IMR-90 (cell line): ENCODE measurements at regions not wholly inside any gene's neighbourhood (a gene's known extent, or its start where the extent isn't known, plus 50 kb on each side); places are given as distances from the start of the nearest gene placed in this dataset.

ENCODE experiments used
- ATAC-seq: fragments of 200-7000 bp; cut with Tn5 transposase; 2 replicates; pipeline ENCODE4 v1.9.1; 2020; ENCODE audit warnings: low read depth, mild to moderate bottlenecking, moderate library complexity
- BruUV-seq: library from RNA; stranded (reverse); fragments of 400-500 nt; replicated peaks from 2 replicates; lab custom pipeline; 2021; lab: Mats Ljungman, UMichigan
- CTCF ChIA-PET: fragments of 300-600 bp; formaldehyde crosslinking; extraction: SDS; loops from one replicate; lab custom pipeline; 2021; ENCODE audit warnings: antibody characterized with exemption; lab: Yijun Ruan, JAX
- POLR2A ChIA-PET: fragments of 300-600 bp; sonication (Branson Sonifier 250); formaldehyde crosslinking; loops from one replicate; lab custom pipeline; 2022; ENCODE audit warnings: antibody characterized with exemption; ENCODE audit not compliant: unreplicated experiment; lab: Charles Lee
- DNase-seq: peaks from one replicate; pipeline ENCODE4 v3.0.0; 2013
- H2AFZ ChIP-seq: replicated peaks from 2 replicates; pipeline ENCODE3; 2013; ENCODE audit warnings: low read length, mild to moderate bottlenecking; ENCODE audit not compliant: poor library complexity
- H2AK5ac ChIP-seq: 2 replicates; pipeline ENCODE4 v1.6.1; 2013; ENCODE audit warnings: low read depth, low read length, inconsistent platforms
- H2AK9ac ChIP-seq: replicated peaks from 2 replicates; pipeline ENCODE3; 2013; ENCODE audit warnings: mild to moderate bottlenecking, low read depth, low read length, moderate library complexity; ENCODE audit not compliant: poor library complexity
- H2BK120ac ChIP-seq: 2 replicates; pipeline ENCODE4 v1.6.1; 2013; ENCODE audit warnings: low read depth, low read length, inconsistent platforms
- H2BK15ac ChIP-seq: 3 replicates; pipeline ENCODE4 v1.6.1; 2013; ENCODE audit warnings: low read depth, low read length, inconsistent platforms
- H2BK20ac ChIP-seq: 2 replicates; pipeline ENCODE4 v1.6.1; 2013; ENCODE audit warnings: low read depth, mild to moderate bottlenecking, inconsistent platforms, low read length, moderate library complexity
- H2BK5ac ChIP-seq: 2 replicates; pipeline ENCODE4 v1.6.1; 2013; ENCODE audit warnings: mild to moderate bottlenecking, low read depth, low read length, inconsistent platforms; ENCODE audit not compliant: poor library complexity, severe bottlenecking
- H3K14ac ChIP-seq: replicated peaks from 2 replicates; pipeline ENCODE4 v1.6.1; 2013; ENCODE audit warnings: low read depth, low read length, inconsistent platforms
- H3K18ac ChIP-seq: 2 replicates; pipeline ENCODE4 v1.6.1; 2013; ENCODE audit warnings: low read depth, low read length, control low read depth
- H3K23ac ChIP-seq: 2 replicates; pipeline ENCODE4 v1.6.1; 2013; ENCODE audit warnings: low read depth, low read length, inconsistent platforms
- H3K27ac ChIP-seq: 2 replicates; pipeline ENCODE4 v1.5.1; 2013; ENCODE audit warnings: mild to moderate bottlenecking, control low read depth, low read length; ENCODE audit not compliant: insufficient read depth
- H3K27me3 ChIP-seq: 2 replicates; pipeline ENCODE4 v1.6.1; 2013; ENCODE audit warnings: low read length; ENCODE audit not compliant: control insufficient read depth, insufficient read depth
- H3K36me3 ChIP-seq: 2 replicates; pipeline ENCODE4 v1.6.1; 2013; ENCODE audit warnings: low read length, mixed read lengths; ENCODE audit not compliant: control insufficient read depth, insufficient read depth
- H3K4ac ChIP-seq: 2 replicates; pipeline ENCODE4 v1.6.1; 2013; ENCODE audit warnings: low read depth, low read length, inconsistent platforms
- H3K4me1 ChIP-seq: 2 replicates; pipeline ENCODE4 v1.6.1; 2013; ENCODE audit warnings: low read length, mixed read lengths; ENCODE audit not compliant: control insufficient read depth, insufficient read depth
- H3K4me2 ChIP-seq: 2 replicates; pipeline ENCODE4 v1.6.1; 2013; ENCODE audit warnings: low read depth, mild to moderate bottlenecking, control low read depth, low read length, moderate library complexity
- H3K4me3 ChIP-seq: 2 replicates; pipeline ENCODE4 v1.5.1; 2013; ENCODE audit warnings: low read depth, mild to moderate bottlenecking, control low read depth, low read length, moderate library complexity; ENCODE audit not compliant: insufficient read depth
- H3K56ac ChIP-seq: 2 replicates; pipeline ENCODE4 v1.6.1; 2013; ENCODE audit warnings: low read length, inconsistent platforms; ENCODE audit not compliant: insufficient read depth; ENCODE audit errors: extremely low read depth
- H3K79me1 ChIP-seq, 2 experiments: 2 replicates each; pipeline ENCODE4 v1.6.1; 2013; ENCODE audit warnings: low read length in 2 of 2, inconsistent platforms in 1 of 2, low read depth in 1 of 2
- H3K9ac ChIP-seq: 2 replicates; pipeline ENCODE4 v1.6.1; 2013; ENCODE audit warnings: low read depth, low read length, control low read depth
- H3K9me1 ChIP-seq: 2 replicates; pipeline ENCODE4 v1.6.1; 2013; ENCODE audit warnings: low read length, inconsistent platforms; ENCODE audit not compliant: insufficient read depth
- H3K9me3 ChIP-seq: 2 replicates; pipeline ENCODE4 v1.6.1; 2013; ENCODE audit warnings: low read length; ENCODE audit not compliant: control insufficient read depth, insufficient read depth
- H4K20me1 ChIP-seq: 2 replicates; pipeline ENCODE4 v1.6.1; 2013; ENCODE audit warnings: low read length, inconsistent platforms; ENCODE audit not compliant: insufficient read depth
- H4K5ac ChIP-seq: 2 replicates; pipeline ENCODE4 v1.6.1; 2013; ENCODE audit warnings: mild to moderate bottlenecking, low read depth, low read length, control low read depth
- H4K8ac ChIP-seq, 2 experiments: 2 replicates each; pipeline ENCODE4 v1.6.1; 2013; ENCODE audit warnings: low read depth in 2 of 2, low read length in 2 of 2, control low read depth in 1 of 2, inconsistent platforms in 1 of 2
- H4K91ac ChIP-seq: 2 replicates; pipeline ENCODE4 v1.6.1; 2013; ENCODE audit warnings: low read depth, low read length, inconsistent platforms; ENCODE audit not compliant: insufficient read depth
- FOS ChIP-seq: fragments of 150-350 bp; IDR thresholded peaks from 2 replicates; pipeline ENCODE4 v1.6.1; 2016; ENCODE audit warnings: low read depth, low read length
- MAFK ChIP-seq: IDR thresholded peaks from 2 replicates; pipeline ENCODE4 v1.6.1; 2012; ENCODE audit warnings: low read depth, low read length, improper control_type of control experiment
- RAD21 ChIP-seq: IDR thresholded peaks from 2 replicates; pipeline ENCODE4 v1.6.1; 2012; ENCODE audit warnings: low read length, improper control_type of control experiment
- RFX5 ChIP-seq: IDR thresholded peaks from 2 replicates; pipeline ENCODE4 v1.8.0; 2012; ENCODE audit warnings: low read depth, mild to moderate bottlenecking, low read length, moderate library complexity
- SMC3 ChIP-seq: fragments of 150-350 bp; IDR thresholded peaks from 2 replicates; pipeline ENCODE4 v1.6.1; 2016; ENCODE audit warnings: low read depth, mild to moderate bottlenecking, antibody characterized with exemption, low read length, moderate library complexity
- WGBS, 2 experiments: methylation state at CpG; one replicate each; pipeline versions ENCODE4 v1.1.5 to v1.1.7; 2013; ENCODE audit warnings: missing lambda C conversion rate in 2 of 2; ENCODE audit not compliant: insufficient read length in 1 of 2; ENCODE audit errors: extremely low coverage in 2 of 2; 5-methylcytosine and 5-hydroxymethylcytosine counted together
- dilution Hi-C: fragments of 300-500 bp; cut with HindIII; formaldehyde crosslinking; loops from one replicate; pipeline ENCODE4 v1.14.3; 2018; ENCODE audit warnings: low sequenced_read_pairs; ENCODE audit not compliant: unreplicated experiment
- in situ Hi-C: fragments of 300-500 bp; cut with MboI; formaldehyde crosslinking; loops from 3 replicates; pipeline ENCODE4 v1.14.3; 2019; ENCODE audit warnings: low sequenced_read_pairs, inconsistent platforms, mixed read lengths
- intact Hi-C: fragments of 100-400 bp; cut with micrococcal nuclease; formaldehyde crosslinking; loops from 2 replicates; pipeline ENCODE4 v1.10.0; 2022
- TF ChIP-seq, protein P1 (sequence below): fragments of 150-350 bp; IDR thresholded peaks from 2 replicates; pipeline ENCODE4 v1.6.1; 2017; ENCODE audit warnings: mild to moderate bottlenecking, antibody characterized with exemption, low read length, low read depth

- H2AFZ ChIP-seq, result no peak overlapping the region
- intact Hi-C loops (no loop called here), dilution Hi-C loops (no loop called here)
These were observed 290.1 kb upstream of the PCDH7 start for GRCh38 chr4:30429813-30430761.

More at GRCh38 chr4:30429813-30430761, 290.1 kb upstream of the PCDH7 start:
- Histone ChIP-seq H3K4me1 (no peaks in the 10 kb centered on the region), H3K4me2 (no peak overlapping the region), H3K79me1 (no peaks in the 10 kb centered on the region), H3K36me3 (no peaks in the 10 kb centered on the region), H2BK120ac (no peak overlapping the region), H3K23ac (no peak overlapping the region), H3K14ac (no peak overlapping the region), H2AK9ac (no peak overlapping the region), H4K20me1 (no peaks in the 10 kb centered on the region), H4K5ac (no peak overlapping the region), H3K56ac (no peak overlapping the region), H3K4me3 (no peak overlapping the region), H4K8ac (no peak overlapping the region), H3K9me1 (no peaks in the 10 kb centered on the region), H2BK15ac (no peak overlapping the region), H2AK5ac (no peak overlapping the region), H3K4ac (no peak overlapping the region), H3K9ac (no peak overlapping the region), H3K9me3 (0 out of 2 replicates have a peak, but pooled peaks cover 2% of the 10 kb centered on the region), H2BK20ac (no peak overlapping the region), H3K18ac (no peak overlapping the region), H3K27me3 (no peaks in the 10 kb centered on the region), H4K91ac (no peak overlapping the region), H2BK5ac (no peak overlapping the region), H3K27ac (no peak overlapping the region)
- DNase-seq (peak; percentile 87), ATAC-seq (peak; percentile 77)
- TF ChIP-seq RAD21 (no peak), RFX5 (no peak), FOS (peak; percentile 84), SMC3 (no peak), MAFK (no peak)
- TF ChIP-seq, protein P1, sequence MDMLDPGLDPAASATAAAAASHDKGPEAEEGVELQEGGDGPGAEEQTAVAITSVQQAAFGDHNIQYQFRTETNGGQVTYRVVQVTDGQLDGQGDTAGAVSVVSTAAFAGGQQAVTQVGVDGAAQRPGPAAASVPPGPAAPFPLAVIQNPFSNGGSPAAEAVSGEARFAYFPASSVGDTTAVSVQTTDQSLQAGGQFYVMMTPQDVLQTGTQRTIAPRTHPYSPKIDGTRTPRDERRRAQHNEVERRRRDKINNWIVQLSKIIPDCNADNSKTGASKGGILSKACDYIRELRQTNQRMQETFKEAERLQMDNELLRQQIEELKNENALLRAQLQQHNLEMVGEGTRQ, result no peak
- POLR2A ChIA-PET, result no interaction called here
- BruUV-seq, result no TSS peak
- in situ Hi-C loops, result no loop called here
- CTCF ChIA-PET, result no interaction called here
- WGBS, 2 experiments, result 100% methylated on average over 1 of the region's 6 CpGs; no CpG with 5 or more reads in 1 of the 2 experiments
